IPS-18a (cell line): ENCODE measurements at regions not wholly inside any gene's neighbourhood (a gene's known extent, or its start where the extent isn't known, plus 50 kb on each side); places are given as distances from the start of the nearest gene placed in this dataset.
"Not testable (repeated sequence)": the region's sequence is repeated elsewhere in the genome, so short reads cannot be mapped to it uniquely, and the experiment has no call there.

Experiments used
- H3K27ac ChIP-seq: one replicate; pipeline ENCODE4 v1.5.1; 2013; ENCODE audit warnings: low read length
- H3K27me3 ChIP-seq: one replicate; pipeline ENCODE4 v1.6.1; 2013; ENCODE audit warnings: mild to moderate bottlenecking, low read length; ENCODE audit not compliant: control insufficient read depth, insufficient read depth
- H3K36me3 ChIP-seq: one replicate; pipeline ENCODE4 v1.6.1; 2013; ENCODE audit warnings: low read depth, low read length; ENCODE audit not compliant: control insufficient read depth
- H3K4me1 ChIP-seq: one replicate; pipeline ENCODE4 v1.6.1; 2013; ENCODE audit warnings: low read depth, low read length; ENCODE audit not compliant: control insufficient read depth
- H3K4me3 ChIP-seq: one replicate; pipeline ENCODE4 v1.5.1; 2013; ENCODE audit warnings: low read length
- H3K9ac ChIP-seq: one replicate; pipeline ENCODE4 v1.6.1; 2013; ENCODE audit warnings: mild to moderate bottlenecking, low read length, moderate library complexity
- H3K9me3 ChIP-seq: one replicate; pipeline ENCODE4 v1.6.1; 2013; ENCODE audit warnings: low read depth, low read length; ENCODE audit not compliant: control insufficient read depth

GRCh38 chr12:29893002-29893401, 109.3 kb upstream of the TMTC1 start:
- H3K9me3 ChIP-seq, result no peaks in the 10 kb centered on the region
- H3K36me3 ChIP-seq, result no peaks in the 10 kb centered on the region
- H3K4me1 ChIP-seq, result peaks cover 7% of the 10 kb centered on the region
- H3K4me3 ChIP-seq, result no peak overlapping the region
- H3K27me3 ChIP-seq, result no peaks in the 10 kb centered on the region
- H3K9ac ChIP-seq, result no peak overlapping the region
- H3K27ac ChIP-seq, result no peak overlapping the region

- H3K36me3 ChIP-seq, result no peaks in the 10 kb centered on the region
- H3K27me3 ChIP-seq, result no peaks in the 10 kb centered on the region
- no peak overlapping the region for H3K9ac ChIP-seq
- no peak overlapping the region for H3K27ac ChIP-seq
- no peak overlapping the region for H3K4me3 ChIP-seq
- peaks cover 7% of the 10 kb centered on the region for H3K4me1 ChIP-seq
- H3K9me3 ChIP-seq, result no peaks in the 10 kb centered on the region
Observed at GRCh38 chr12:29891792-29892191, 108.0 kb upstream of the TMTC1 start.

- no peak overlapping the region for H3K9ac ChIP-seq
- no peaks in the 10 kb centered on the region for H3K4me1 ChIP-seq
- H3K27ac ChIP-seq, result no peak overlapping the region
- no peaks in the 10 kb centered on the region for H3K27me3 ChIP-seq
- H3K9me3 ChIP-seq, result peaks cover 5% of the 10 kb centered on the region
- no peaks in the 10 kb centered on the region for H3K36me3 ChIP-seq
- H3K4me3 ChIP-seq, result no peak overlapping the region
Observed at GRCh38 chr12:29889737-29890136, 106.0 kb upstream of the TMTC1 start.

GRCh38 chr12:29888777-29889176, 105.0 kb upstream of the TMTC1 start:
- H3K36me3 ChIP-seq, result no peaks in the 10 kb centered on the region
- H3K27me3 ChIP-seq, result no peaks in the 10 kb centered on the region
- no peak overlapping the region for H3K27ac ChIP-seq
- peaks cover 8% of the 10 kb centered on the region for H3K4me1 ChIP-seq
- H3K9ac ChIP-seq, result no peak overlapping the region
- no peak overlapping the region for H3K4me3 ChIP-seq
- H3K9me3 ChIP-seq, result peaks cover 5% of the 10 kb centered on the region

- H3K36me3 ChIP-seq, H3K27ac ChIP-seq, H3K4me3 ChIP-seq, H3K9me3 ChIP-seq, H3K9ac ChIP-seq, H3K27me3 ChIP-seq: not testable (repeated sequence)
- peaks cover 19% of the 10 kb centered on the region for H3K4me1 ChIP-seq
Observed at GRCh38 chr12:29884957-29885356, 101.2 kb upstream of the TMTC1 start.

GRCh38 chr12:29883941-29884554, 100.3 kb upstream of the TMTC1 start:
- Histone ChIP-seq H3K36me3 (no peaks in the 10 kb centered on the region), H3K4me1 (peaks cover 26% of the 10 kb centered on the region), H3K9me3 (peaks cover 5% of the 10 kb centered on the region), H3K4me3 (no peak overlapping the region), H3K9ac (peak overlapping the region; percentile 19), H3K27me3 (no peaks in the 10 kb centered on the region), H3K27ac (peak overlapping the region; percentile 14)

- Histone ChIP-seq H3K4me3 (no peak overlapping the region), H3K27ac (peak overlapping the region; percentile 3)
Observed at GRCh38 chr12:29883525-29883924, 99.8 kb upstream of the TMTC1 start.

GRCh38 chr12:29882846-29883245, 99.1 kb upstream of the TMTC1 start:
- peaks cover 5% of the 10 kb centered on the region for H3K9me3 ChIP-seq
- H3K27ac ChIP-seq, result no peak overlapping the region
- H3K27me3 ChIP-seq, result no peaks in the 10 kb centered on the region
- H3K36me3 ChIP-seq, result no peaks in the 10 kb centered on the region
- H3K4me3 ChIP-seq, result no peak overlapping the region
- peaks cover 26% of the 10 kb centered on the region for H3K4me1 ChIP-seq
- H3K9ac ChIP-seq, result no peak overlapping the region

More at GRCh38 chr12:29883525-29883924, 99.8 kb upstream of the TMTC1 start:
- H3K36me3 ChIP-seq, result no peaks in the 10 kb centered on the region
- no peaks in the 10 kb centered on the region for H3K27me3 ChIP-seq
- H3K9ac ChIP-seq, result peak overlapping the region; percentile 19
- H3K9me3 ChIP-seq, result peaks cover 5% of the 10 kb centered on the region
- H3K4me1 ChIP-seq, result peaks cover 26% of the 10 kb centered on the region

GRCh38 chr12:29880987-29881386, 97.2 kb upstream of the TMTC1 start:
- H3K4me1 ChIP-seq, result peaks cover 26% of the 10 kb centered on the region
- peaks cover 12% of the 10 kb centered on the region for H3K9me3 ChIP-seq
- H3K27me3 ChIP-seq, result no peaks in the 10 kb centered on the region
- no peak overlapping the region for H3K4me3 ChIP-seq
- H3K9ac ChIP-seq, result no peak overlapping the region
- no peaks in the 10 kb centered on the region for H3K36me3 ChIP-seq
- H3K27ac ChIP-seq, result no peak overlapping the region

GRCh38 chr12:29879606-29880308, 96.0 kb upstream of the TMTC1 start:
- peaks cover 7% of the 10 kb centered on the region for H3K9me3 ChIP-seq
- no peaks in the 10 kb centered on the region for H3K27me3 ChIP-seq
- no peak overlapping the region for H3K9ac ChIP-seq
- H3K27ac ChIP-seq, result no peak overlapping the region
- peaks cover 26% of the 10 kb centered on the region for H3K4me1 ChIP-seq
- no peak overlapping the region for H3K4me3 ChIP-seq
- H3K36me3 ChIP-seq, result no peaks in the 10 kb centered on the region

GRCh38 chr12:29869946-29870345, 86.2 kb upstream of the TMTC1 start:
- Histone ChIP-seq H3K27ac (no peak overlapping the region), H3K27me3 (peaks cover 16% of the 10 kb centered on the region), H3K4me3 (no peak overlapping the region), H3K9ac (no peak overlapping the region), H3K9me3 (no peaks in the 10 kb centered on the region), H3K36me3 (no peaks in the 10 kb centered on the region), H3K4me1 (peaks cover 6% of the 10 kb centered on the region)

GRCh38 chr12:29867823-29868222, 84.1 kb upstream of the TMTC1 start:
- Histone ChIP-seq H3K27me3 (peaks cover 37% of the 10 kb centered on the region), H3K4me1 (peaks cover 8% of the 10 kb centered on the region), H3K4me3 (no peak overlapping the region), H3K9me3 (no peaks in the 10 kb centered on the region), H3K9ac (no peak overlapping the region), H3K27ac (no peak overlapping the region), H3K36me3 (no peaks in the 10 kb centered on the region)
